Endothelial cell of umbilical vein (primary cell): ENCODE measurements at regions not wholly inside any gene's neighbourhood (a gene's known extent, or its start where the extent isn't known, plus 50 kb on each side); places are given as distances from the start of the nearest gene placed in this dataset.

ENCODE experiments used
- CTCF ChIP-seq, 2 donors: IDR thresholded peaks; 1 replicate in 1 of 2; 2 replicates in 1 of 2; pipeline ENCODE4 v1.5.1; 2011; ENCODE audit warnings: low read length in 2 of 2, mild to moderate bottlenecking in 2 of 2, moderate library complexity in 2 of 2, control low read depth in 1 of 2, inconsistent platforms in 1 of 2, low read depth in 1 of 2; ENCODE audit not compliant: insufficient read depth in 1 of 2; ENCODE audit errors: extremely low read depth in 1 of 2
- EZH2 ChIP-seq: IDR thresholded peaks from 2 replicates; pipeline ENCODE4 v1.6.1; 2012; ENCODE audit warnings: borderline replicate concordance, low read depth, mild to moderate bottlenecking, moderate library complexity, low read length, inconsistent platforms; ENCODE audit not compliant: severe bottlenecking
- JUN ChIP-seq: IDR thresholded peaks from 2 replicates; pipeline ENCODE4 v1.6.1; 2011; ENCODE audit warnings: borderline replicate concordance, low read depth; ENCODE audit not compliant: insufficient read length, insufficient read depth
- MYC ChIP-seq: IDR thresholded peaks from one replicate; pipeline ENCODE4 v1.6.1; 2011; ENCODE audit warnings: mild to moderate bottlenecking, low read depth, low read length
- POLR2A ChIP-seq: IDR thresholded peaks from 2 replicates; pipeline ENCODE4 v1.6.1; 2012; ENCODE audit warnings: low read depth, mild to moderate bottlenecking, control low read depth, low read length
- POLR2AphosphoS5 ChIP-seq: IDR thresholded peaks from 2 replicates; pipeline ENCODE4 v1.6.1; 2012; ENCODE audit warnings: low read depth, mild to moderate bottlenecking, control low read depth, low read length, moderate library complexity; ENCODE audit not compliant: insufficient read depth

DNA sequence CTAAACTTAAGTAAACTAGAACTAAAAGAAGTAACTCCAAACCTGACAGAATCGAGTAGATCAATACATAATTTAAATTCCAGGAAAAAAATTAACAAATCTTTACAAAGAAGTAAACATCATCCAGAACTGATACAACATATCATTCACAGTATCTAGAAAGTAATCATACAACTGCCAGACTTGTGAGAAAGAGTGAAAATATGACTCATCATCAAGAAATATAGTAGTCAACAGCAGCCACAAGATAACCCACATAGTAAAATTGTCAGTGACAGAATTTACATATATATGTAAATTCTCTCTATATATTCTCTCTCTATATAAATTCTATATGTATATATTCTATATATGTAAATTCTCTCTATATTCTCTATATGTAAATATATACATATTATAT, 242.8 kb upstream of the RGS17 start:
- TF ChIP-seq CTCF (IDR thresholded peaks at IDR 0.05; ENCODE audit: extremely low read depth in 1 of 2, insufficient read depth in 1 of 2, low read depth in 1 of 2, low read length in 2 of 2) (no peak), EZH2 (no peak), POLR2A (no peak), POLR2AphosphoS5 (no peak), JUN (peak; percentile 12), MYC (no peak)
